Hepatocyte (in vitro differentiated cells): ENCODE measurements at regions not wholly inside any gene's neighbourhood (a gene's known extent, or its start where the extent isn't known, plus 50 kb on each side); places are given as distances from the start of the nearest gene placed in this dataset.

Source experiments
- DNase-seq: peaks from one replicate; pipeline ENCODE4 v3.0.0-alpha.2; 2016; ENCODE audit warnings: low spot score
- H2AFZ ChIP-seq: fragments of 200-600 bp; sonication (generic); 2 replicates; pipeline ENCODE4 v1.6.0; 2016; ENCODE audit warnings: antibody characterized with exemption, mild to moderate bottlenecking
- H3K27ac ChIP-seq: fragments of 200-600 bp; sonication (generic); 2 replicates; pipeline ENCODE4 v1.5.1; 2016; ENCODE audit warnings: mild to moderate bottlenecking
- H3K27me3 ChIP-seq: fragments of 200-600 bp; sonication (generic); 2 replicates; pipeline ENCODE4 v1.6.1; 2016
- H3K36me3 ChIP-seq: fragments of 200-600 bp; sonication (generic); replicated peaks from 2 replicates; pipeline ENCODE4 v1.5.1; 2016; ENCODE audit warnings: low read depth; ENCODE audit not compliant: insufficient read depth
- H3K4me1 ChIP-seq: fragments of 200-600 bp; sonication (generic); 2 replicates; pipeline ENCODE4 v1.5.1; 2016; ENCODE audit warnings: mild to moderate bottlenecking, moderate library complexity; ENCODE audit not compliant: insufficient read depth
- H3K4me2 ChIP-seq: fragments of 200-600 bp; sonication (generic); 2 replicates; pipeline ENCODE4 v1.6.0; 2016
- H3K4me3 ChIP-seq: fragments of 200-600 bp; sonication (generic); 2 replicates; pipeline ENCODE4 v1.5.1; 2016; ENCODE audit warnings: mild to moderate bottlenecking
- H3K79me2 ChIP-seq: fragments of 200-600 bp; sonication (generic); 2 replicates; pipeline ENCODE4 v1.6.0; 2017; ENCODE audit warnings: mild to moderate bottlenecking
- H3K9me2 ChIP-seq: fragments of 200-600 bp; sonication (generic); replicated peaks from 2 replicates; pipeline ENCODE4 v1.6.0; 2017; ENCODE audit warnings: mild to moderate bottlenecking; ENCODE audit not compliant: insufficient read depth
- H3K9me3 ChIP-seq: fragments of 200-600 bp; sonication (generic); 2 replicates; pipeline ENCODE4 v1.5.1; 2016; ENCODE audit warnings: low read depth, mild to moderate bottlenecking
- H4K20me1 ChIP-seq: fragments of 200-600 bp; sonication (generic); 2 replicates; pipeline ENCODE4 v1.6.0; 2016; ENCODE audit warnings: mild to moderate bottlenecking; ENCODE audit not compliant: insufficient read depth, poor library complexity, severe bottlenecking
- CTCF ChIP-seq: fragments of 200-600 bp; sonication (generic); IDR thresholded peaks from 2 replicates; pipeline ENCODE4 v1.5.1; 2016; ENCODE audit warnings: antibody characterized with exemption, mild to moderate bottlenecking; ENCODE audit not compliant: poor library complexity
- EZH2 ChIP-seq: fragments of 200-600 bp; sonication (generic); IDR thresholded peaks from 2 replicates; pipeline ENCODE4 v1.6.1; 2016; ENCODE audit warnings: antibody characterized with exemption, mild to moderate bottlenecking, borderline replicate concordance
- EZH2phosphoT487 ChIP-seq: fragments of 200-600 bp; sonication (generic); IDR thresholded peaks from one replicate; pipeline ENCODE4 v1.6.1; 2018; ENCODE audit warnings: antibody characterized with exemption, mild to moderate bottlenecking, low read depth, moderate library complexity; ENCODE audit not compliant: unreplicated experiment, severe bottlenecking
- WGBS: methylation state at CpG from one replicate; pipeline ENCODE4 v1.1.6; 2016; ENCODE audit warnings: low lambda C conversion rate; ENCODE audit errors: missing lambda C conversion rate; 5-methylcytosine and 5-hydroxymethylcytosine counted together

DNA sequence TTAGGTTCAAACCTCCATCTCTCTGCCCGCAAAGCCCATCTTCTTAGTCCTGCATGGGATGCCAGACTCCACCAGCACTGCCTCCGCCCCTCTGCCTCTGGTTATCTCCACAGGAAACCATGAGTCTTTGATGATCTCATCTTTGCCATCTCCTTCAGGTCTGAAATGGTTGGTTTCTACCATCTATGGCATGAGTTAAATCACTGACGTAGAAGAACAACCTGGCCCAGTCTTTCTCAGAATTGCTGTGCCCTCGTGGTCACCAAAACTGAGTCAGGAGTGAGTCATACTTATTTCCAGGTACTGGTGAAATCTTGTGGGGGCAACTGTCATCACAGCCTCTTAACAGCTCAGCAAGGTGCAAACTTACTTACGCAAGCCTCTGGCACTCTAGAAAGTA is 468.7 kb upstream of the C16orf82 start:
- H3K9me2 ChIP-seq: no peaks in the 10 kb centered on the region
- no peak overlapping the region for H2AFZ ChIP-seq
- H3K36me3 ChIP-seq: no peaks in the 10 kb centered on the region
- H3K4me1 ChIP-seq: no peaks in the 10 kb centered on the region
- no peak overlapping the region for H3K27ac ChIP-seq
- no peaks in the 10 kb centered on the region for H3K79me2 ChIP-seq
- no peaks in the 10 kb centered on the region for H3K9me3 ChIP-seq
- H3K4me3 ChIP-seq: no peak overlapping the region
- DNase-seq: peak; percentile 10
- 69% methylated on average over 5 of the region's 5 CpGs for WGBS
- H3K27me3 ChIP-seq: no peaks in the 10 kb centered on the region
- TF ChIP-seq CTCF (no peak), EZH2phosphoT487 (no peak), EZH2 (no peak)
- H3K4me2 ChIP-seq: no peak overlapping the region
- H4K20me1 ChIP-seq: no peaks in the 10 kb centered on the region

DNA sequence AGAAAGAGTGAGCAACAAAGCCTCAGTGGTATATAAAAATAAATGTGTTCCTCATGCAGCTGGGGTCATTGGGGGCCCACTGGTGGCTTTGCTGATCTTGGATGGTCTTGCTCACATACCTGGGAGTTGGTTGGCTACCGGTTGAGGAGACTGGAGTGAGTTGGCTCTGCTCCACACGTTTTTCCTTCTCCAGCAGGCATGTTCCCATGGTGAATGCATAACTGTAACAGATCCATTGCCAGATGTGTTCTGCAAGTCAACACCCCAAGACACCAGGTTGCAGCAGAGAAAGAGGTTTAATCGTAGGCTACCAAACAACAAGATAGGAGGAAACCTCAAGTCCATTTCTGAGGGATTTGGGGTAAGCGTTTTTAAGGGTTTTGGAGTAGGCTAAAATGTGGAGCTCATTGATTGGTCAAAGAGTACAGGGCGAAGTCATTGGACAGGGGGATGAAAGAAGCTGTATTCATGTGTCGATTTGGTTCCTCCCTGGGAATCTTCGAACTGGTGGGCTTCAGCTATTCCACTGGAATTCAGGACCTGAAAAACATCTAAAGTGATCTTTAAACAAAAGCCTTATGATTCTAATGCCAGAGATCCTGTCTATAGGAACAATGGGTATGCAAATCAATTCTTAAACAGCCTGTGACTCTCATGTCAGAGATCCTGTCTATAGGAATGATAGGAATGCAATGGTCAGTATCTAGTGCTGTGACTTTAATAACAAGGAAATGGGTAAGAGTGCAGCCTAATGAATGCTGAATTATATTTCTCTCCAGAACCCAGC is 467.5 kb upstream of the C16orf82 start:
- no peak for DNase-seq
- Histone ChIP-seq H3K9me3 (no peaks in the 10 kb centered on the region), H3K9me2 (no peaks in the 10 kb centered on the region), H3K27ac (no peak overlapping the region), H3K4me2 (no peak overlapping the region), H3K79me2 (no peaks in the 10 kb centered on the region), H3K4me3 (no peak overlapping the region), H3K27me3 (no peaks in the 10 kb centered on the region), H3K4me1 (no peaks in the 10 kb centered on the region), H4K20me1 (no peaks in the 10 kb centered on the region), H3K36me3 (no peaks in the 10 kb centered on the region), H2AFZ (no peak overlapping the region)
- WGBS: 76% methylated on average over 7 of the region's 7 CpGs
- TF ChIP-seq EZH2 (no peak), CTCF (no peak), EZH2phosphoT487 (no peak)

- Histone ChIP-seq H4K20me1 (no peaks in the 10 kb centered on the region), H3K27ac (no peak overlapping the region), H3K4me1 (no peaks in the 10 kb centered on the region), H3K79me2 (no peaks in the 10 kb centered on the region), H3K27me3 (no peaks in the 10 kb centered on the region), H3K4me2 (no peak overlapping the region), H3K9me2 (no peaks in the 10 kb centered on the region), H3K4me3 (no peak overlapping the region), H3K36me3 (no peaks in the 10 kb centered on the region), H3K9me3 (no peaks in the 10 kb centered on the region), H2AFZ (no peak overlapping the region)
- DNase-seq: no peak
- WGBS: 77% methylated on average over 2 of the region's 2 CpGs
- TF ChIP-seq EZH2phosphoT487 (no peak), EZH2 (no peak), CTCF (no peak)
These were observed 467.0 kb upstream of the C16orf82 start for GRCh38 chr16:26599785-26600104.
